NCI-H2171 treated with DMSO at 0.1 percent for 48 hours (cell line): ENCODE measurements at regions not wholly inside any gene's neighbourhood (a gene's known extent, or its start where the extent isn't known, plus 50 kb on each side); places are given as distances from the start of the nearest gene placed in this dataset.
A peak's percentile ranks its signal among the peaks of the same experiment; 100 is the strongest.
"Not testable (repeated sequence)": the region's sequence is repeated elsewhere in the genome, so short reads cannot be mapped to it uniquely, and the experiment has no call there.

Source experiments
- DNase-seq: peaks from one replicate; lab custom pipeline; 2025; lab: John Stamatoyannopoulos, UW

GRCh38 chr14:46147452-46147851, 504.1 kb downstream of the RPL10L start:
- DNase-seq: no peak

DNA sequence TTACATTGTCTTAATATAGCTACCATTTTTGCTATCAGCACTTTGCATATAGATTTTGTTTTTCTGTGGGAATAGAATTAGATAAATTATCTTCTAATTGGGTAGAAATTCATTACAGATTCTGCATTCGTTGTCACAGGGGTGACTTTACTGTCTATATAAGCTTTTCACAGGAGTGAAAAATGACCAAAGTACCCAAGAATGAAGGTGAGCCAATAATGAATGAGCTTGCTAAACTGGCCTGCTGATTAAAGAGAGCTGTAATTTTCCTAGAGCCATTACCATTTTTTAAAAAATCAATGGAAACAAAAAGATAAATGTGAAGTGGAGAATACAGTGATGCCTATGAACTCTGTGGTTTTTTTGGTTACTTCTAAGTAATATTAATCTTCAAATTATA, 504.6 kb downstream of the RPL10L start:
- DNase-seq: no peak

- no peak for DNase-seq
Measured at GRCh38 chr14:46140445-46140844, 511.1 kb downstream of the RPL10L start.

GRCh38 chr14:46139649-46140048, 511.9 kb downstream of the RPL10L start:
- no peak for DNase-seq

DNA sequence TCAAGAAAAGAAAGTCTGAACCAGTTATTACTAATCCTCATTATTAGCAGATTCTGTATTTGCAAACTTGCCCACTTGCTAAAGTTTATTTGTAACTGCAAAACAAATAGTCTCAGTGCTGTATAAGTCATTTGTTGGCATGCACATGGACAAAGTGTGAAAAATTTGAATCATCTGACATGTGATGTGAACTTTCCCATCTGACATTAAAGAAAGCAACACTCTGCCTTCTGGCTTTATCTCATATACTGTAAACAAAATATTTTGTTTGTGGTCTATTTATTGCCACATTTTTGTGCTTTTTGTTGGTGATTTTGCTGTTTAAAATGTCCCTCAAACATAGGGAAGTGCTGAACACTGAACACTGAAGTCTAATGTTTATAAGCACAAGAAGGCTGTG, 513.8 kb downstream of the RPL10L start:
- no peak for DNase-seq

GRCh38 chr14:46136456-46136855, 515.1 kb downstream of the RPL10L start:
- no peak for DNase-seq

GRCh38 chr14:46108228-46108627, 543.4 kb downstream of the RPL10L start:
- no peak for DNase-seq

DNA sequence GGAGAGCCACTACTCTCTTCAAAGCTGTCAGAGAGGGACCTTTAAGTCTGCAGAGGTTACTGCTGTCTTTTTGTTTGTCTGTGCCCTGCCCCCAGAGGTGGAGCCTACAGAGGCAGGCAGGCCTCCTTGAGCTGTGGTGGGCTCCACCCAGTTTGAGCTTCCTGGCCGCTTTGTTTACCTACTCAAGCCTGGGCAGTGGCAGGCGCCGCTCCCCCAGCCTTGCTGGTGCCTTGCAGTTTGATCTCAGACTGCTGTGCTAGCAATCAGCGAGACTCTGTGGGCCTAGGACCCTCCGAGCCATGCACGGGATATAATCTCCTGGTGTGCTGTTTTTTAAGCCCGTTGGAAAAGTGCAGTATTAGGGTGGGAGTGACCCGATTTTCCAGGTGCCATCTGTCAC, 550.7 kb downstream of the RPL10L start:
- DNase-seq: not testable (repeated sequence)

DNA sequence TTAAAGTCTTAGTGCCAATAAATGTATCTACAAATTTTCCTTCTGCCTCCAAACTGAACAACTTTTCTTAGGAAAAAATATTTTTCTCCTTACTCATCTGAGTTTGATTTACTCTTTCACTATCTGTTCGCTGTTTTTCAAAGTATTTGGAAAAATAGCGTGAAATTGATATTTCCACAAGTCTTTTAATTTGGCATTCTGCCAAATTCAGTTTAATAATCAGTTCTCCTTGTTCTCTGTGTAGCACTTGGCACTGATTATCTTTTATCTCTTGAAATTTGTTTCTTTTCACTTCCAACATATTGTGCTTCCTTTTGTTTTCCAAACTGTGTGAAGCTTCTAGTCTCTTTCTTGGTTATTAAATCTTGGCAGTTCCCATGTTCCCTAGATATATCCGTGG, 559.8 kb downstream of the RPL10L start:
- DNase-seq: no peak

DNA sequence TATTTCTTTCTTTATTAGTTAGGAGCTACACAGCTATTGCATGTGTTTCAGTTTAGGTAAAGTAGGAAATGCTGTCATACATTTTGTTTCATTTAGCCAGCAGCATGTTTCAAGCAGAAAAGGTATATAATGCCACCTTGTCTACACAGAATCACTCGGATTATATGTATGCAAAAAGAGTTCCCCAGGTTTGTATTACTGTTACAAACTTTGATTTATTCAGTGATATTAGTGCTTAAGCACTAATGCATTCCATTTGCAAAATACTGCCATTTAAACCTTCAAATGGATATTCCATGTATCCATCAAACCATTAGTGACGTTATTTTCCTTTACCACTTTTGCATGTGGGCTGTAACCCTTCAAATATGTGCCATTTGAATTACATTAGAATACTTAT, 564.0 kb downstream of the RPL10L start:
- DNase-seq: no peak

GRCh38 chr14:46074061-46074460, 577.5 kb downstream of the RPL10L start:
- no peak for DNase-seq

GRCh38 chr14:46063872-46064271, 587.7 kb downstream of the RPL10L start:
- DNase-seq: peak; percentile 2

DNA sequence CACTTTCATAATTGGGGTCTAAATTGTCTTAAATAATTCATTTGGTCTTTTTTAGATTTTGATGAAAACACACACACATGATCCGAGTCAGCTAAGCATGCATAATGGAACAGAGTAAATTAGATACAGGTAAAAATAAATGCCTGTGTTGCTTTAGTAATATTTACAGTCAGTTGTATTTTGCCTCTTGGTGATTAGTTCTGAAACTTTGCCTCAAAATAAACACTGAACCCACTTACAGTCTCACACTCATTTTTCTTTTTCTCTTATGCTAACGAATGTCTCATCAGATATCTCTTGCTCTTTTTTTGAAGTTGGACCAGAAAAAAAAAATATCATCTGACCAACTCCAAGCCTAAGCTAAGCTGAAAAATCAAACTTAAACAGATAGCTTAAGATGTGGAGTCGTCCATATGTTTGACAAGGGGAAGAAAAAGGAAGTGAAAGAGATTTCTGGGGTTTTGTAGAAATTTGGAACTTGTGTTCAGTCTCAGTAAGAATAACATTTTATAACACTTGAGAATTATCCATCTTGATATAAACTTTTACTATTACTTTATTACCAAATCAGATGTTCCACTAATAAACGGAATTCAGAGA, 592.5 kb downstream of the RPL10L start:
- DNase-seq: no peak

- DNase-seq: no peak
Measured at GRCh38 chr14:46057799-46058198, 593.8 kb downstream of the RPL10L start.

DNA sequence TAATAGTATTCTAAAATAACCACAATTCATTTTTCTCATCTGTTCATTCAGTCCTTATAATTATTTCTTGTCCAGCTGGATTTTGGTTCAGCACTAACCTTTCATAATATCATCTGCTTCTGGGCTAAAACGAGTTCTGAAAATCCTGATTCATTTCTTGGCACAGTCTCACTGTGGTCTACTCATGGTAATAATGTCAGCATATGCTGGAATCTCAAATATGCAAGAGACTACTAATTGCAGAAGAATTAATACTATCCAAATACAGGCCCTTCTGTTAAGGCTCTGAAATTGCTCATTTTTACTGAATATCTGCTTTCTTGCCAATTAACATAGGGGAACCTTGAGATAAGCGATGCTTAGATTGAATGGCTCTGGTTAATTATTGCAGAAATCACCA, 597.1 kb downstream of the RPL10L start:
- no peak for DNase-seq

GRCh38 chr14:46053221-46053620, 598.4 kb downstream of the RPL10L start:
- DNase-seq: no peak

GRCh38 chr14:46051796-46052195, 599.8 kb downstream of the RPL10L start:
- no peak for DNase-seq

DNA sequence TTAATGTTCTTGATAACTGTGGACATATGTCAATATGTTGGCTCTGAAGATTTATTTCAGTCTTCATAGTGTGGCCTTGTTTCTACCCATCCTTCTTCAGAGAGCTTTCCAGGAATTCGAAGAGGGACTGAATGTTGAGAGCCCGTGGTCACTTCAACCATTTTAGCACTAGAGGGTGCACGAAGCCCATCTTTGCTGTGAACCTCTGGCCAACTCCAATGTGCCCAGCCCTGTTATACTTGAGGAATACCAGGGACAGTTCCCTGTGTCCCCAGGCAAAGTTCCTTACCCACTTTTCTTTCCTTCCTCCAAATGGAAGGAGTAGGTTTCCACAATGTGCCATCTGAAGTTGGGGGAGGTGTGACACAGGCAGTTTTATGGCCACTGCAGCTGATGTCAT, 603.5 kb downstream of the RPL10L start:
- no peak for DNase-seq

DNA sequence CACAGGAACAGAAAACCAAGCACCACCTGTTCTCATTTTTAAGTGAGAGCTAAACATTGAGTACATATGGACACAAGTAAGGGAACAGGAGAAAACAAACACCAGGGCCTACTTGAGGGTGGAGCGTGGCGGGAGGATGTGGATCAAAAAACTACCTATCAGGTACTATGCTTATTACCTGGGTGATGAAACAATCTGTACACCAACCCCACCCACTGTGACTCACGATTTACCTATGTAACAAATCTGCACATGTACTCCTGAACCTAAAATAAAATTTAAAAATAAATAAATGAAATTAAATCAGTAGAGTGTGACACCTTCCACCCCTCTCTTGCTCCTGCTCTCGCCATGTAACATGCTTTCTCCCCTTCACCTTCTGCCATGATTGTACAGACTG, 615.5 kb downstream of the RPL10L start:
- no peak for DNase-seq

- DNase-seq: no peak
Measured at GRCh38 chr14:46034305-46034704, 617.3 kb downstream of the RPL10L start.

DNA sequence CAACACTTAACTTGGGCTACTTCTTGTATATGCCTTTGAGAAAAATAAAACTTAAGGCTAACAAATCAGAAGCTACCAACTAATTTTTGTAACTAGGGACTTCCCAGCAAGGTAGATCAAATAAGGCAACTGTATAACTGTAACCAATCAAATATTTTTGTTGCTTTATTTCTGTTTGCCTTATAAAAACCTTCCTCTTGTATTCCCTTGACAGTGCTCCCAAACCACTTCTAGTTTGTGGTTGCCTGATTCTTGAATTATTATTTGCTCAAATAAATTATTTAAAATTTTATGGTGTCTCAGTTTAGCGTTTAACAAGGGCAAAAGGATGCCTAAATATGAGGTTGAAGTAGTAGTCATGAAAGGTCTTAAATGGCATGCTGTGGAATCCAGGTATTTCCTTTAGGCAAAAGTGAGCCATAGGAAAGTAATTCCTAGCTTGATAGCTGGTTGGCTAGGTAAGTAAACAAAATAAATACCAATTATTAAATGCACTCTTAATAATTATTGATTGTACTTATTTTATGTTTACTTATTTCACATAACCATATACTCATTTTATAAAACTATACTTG, 632.6 kb downstream of the RPL10L start:
- no peak for DNase-seq

GRCh38 chr14:46008348-46008747, 643.2 kb downstream of the RPL10L start:
- no peak for DNase-seq

DNA sequence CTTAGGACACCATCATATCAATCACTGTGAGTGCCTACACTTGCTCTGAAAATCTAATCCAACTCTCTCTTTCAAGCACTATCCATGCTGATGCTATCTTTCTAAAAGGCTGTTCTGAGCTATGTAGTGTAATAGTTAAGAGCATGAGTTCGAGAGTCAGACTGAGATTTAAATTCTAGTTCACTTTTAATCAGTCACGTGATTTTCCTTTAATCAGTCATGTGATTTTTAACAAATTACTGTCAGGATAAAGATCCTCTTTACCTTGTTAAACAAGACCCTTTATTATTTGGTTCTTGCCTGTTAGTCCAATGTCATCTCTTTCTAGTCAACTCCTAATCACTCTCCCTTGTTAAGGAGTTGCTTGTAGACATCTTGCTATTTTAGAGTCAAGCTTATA, 653.0 kb downstream of the RPL10L start:
- DNase-seq: no peak

- peak; percentile 19 for DNase-seq
Measured at GRCh38 chr14:45990252-45990651, 661.3 kb downstream of the RPL10L start.
